ENCODE measurements at regions not wholly inside any gene's neighbourhood (a gene's known extent, or its start where the extent isn't known, plus 50 kb on each side); places are given as distances from the start of the nearest gene placed in this dataset.
"Not testable (repeated sequence)": the region's sequence is repeated elsewhere in the genome, so short reads cannot be mapped to it uniquely, and the experiment has no call there.

- DNase-seq = no peak
These were observed 106.8 kb upstream of the ATP1A1 start for GRCh38 chr1:116265931-116266863.

DNA sequence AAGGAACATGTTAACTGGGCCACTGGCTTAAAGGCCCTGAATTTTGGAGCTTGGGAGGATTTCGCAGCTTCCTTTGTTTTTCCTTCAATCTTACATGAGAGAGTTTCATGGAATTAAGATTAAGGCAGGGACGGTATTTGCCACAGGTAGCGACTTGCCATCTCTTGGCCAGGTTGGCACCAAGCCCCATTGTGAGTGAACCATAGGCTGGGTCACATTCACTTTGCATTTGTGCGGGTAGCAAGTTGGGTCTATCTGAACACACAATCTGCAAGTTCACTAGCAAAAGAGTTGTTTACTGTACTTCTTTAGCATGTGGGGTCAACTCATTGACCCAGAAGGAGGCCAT, 106.2 kb upstream of the ATP1A1 start:
- DNase-seq = no peak

DNA sequence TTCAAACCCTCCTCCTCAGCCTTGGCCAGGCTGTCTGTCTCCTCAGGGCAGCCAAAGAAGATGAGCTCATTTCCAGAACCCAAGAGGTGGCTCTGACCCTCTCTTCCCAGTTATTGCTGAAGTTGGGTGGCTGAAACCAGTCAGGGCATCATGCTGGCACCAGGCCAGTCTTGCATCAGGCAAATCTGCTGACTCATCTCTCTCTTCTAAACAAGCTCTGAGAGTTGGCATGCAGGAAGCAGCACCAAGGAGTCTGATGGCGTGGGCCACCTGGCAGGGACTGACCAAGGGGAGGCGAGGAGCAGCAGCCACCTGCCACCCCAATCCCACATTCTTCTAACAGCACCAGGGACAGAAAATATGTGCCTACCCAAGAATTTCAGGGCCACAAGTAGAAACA, 104.8 kb upstream of the ATP1A1 start:
- peak in 1 of 2 donors; percentile 8 for DNase-seq

- no peak for DNase-seq
These were observed 102.6 kb upstream of the ATP1A1 start for GRCh38 chr1:116270316-116271057.

- DNase-seq = no peak
These were observed 99.8 kb upstream of the ATP1A1 start for GRCh38 chr1:116273042-116273783.

GRCh38 chr1:116276532-116276931, 96.5 kb upstream of the ATP1A1 start:
- DNase-seq = no peak

DNA sequence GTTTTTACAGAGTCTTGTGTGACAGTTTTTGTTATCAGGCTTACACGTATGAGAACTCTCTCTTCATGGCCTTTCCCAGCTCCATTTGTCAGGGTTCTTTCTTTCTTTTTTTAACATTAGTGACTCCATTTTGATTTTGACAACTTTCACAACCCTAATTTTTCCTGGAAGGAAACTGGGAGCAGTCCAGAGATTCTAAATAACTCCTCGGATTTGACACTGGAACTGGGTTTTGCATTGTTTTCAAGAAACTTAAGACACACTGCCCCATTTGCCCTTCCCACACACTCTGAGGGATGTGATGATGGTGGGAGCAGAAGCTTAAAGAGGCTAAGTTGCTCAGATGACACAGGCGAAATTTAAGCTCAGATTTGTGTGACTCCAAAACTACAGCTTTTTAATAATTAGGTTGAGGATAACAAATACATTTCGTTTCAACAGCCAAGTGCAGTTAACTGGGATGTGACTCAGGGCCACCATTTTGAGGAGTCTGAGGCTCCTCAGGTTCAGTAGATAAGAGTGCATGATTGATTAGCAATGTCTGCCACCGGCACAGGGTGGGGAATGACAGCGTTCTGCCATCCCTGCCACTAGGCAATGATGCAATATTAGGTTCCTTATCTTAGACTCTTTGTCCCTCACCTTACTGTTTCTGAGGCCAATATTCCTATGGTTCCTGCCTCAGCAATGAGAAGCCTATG, 95.1 kb upstream of the ATP1A1 start:
- no peak for DNase-seq

DNA sequence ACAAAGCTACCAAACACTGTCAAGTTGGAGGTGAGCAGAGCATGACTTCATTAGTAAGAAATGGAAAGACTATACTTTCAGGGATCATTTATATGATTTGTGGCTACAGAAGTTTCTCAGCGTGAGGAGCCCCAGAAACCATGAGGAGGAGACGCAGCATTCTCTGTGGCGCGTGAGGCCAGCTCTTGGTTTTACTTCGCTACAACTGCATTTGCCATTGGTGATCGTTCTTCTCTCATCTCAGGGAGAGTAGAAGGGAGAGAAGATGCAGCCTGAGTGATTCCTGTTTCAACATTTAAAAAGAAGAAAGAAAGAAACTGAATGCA, 94.5 kb upstream of the ATP1A1 start:
- DNase-seq = no peak

GRCh38 chr1:116279715-116280114, 93.3 kb upstream of the ATP1A1 start:
- DNase-seq = no peak

GRCh38 chr1:116284819-116285390, 88.1 kb upstream of the ATP1A1 start:
- no peak for DNase-seq

GRCh38 chr1:116286541-116286971, 86.5 kb upstream of the ATP1A1 start:
- no peak for DNase-seq

DNA sequence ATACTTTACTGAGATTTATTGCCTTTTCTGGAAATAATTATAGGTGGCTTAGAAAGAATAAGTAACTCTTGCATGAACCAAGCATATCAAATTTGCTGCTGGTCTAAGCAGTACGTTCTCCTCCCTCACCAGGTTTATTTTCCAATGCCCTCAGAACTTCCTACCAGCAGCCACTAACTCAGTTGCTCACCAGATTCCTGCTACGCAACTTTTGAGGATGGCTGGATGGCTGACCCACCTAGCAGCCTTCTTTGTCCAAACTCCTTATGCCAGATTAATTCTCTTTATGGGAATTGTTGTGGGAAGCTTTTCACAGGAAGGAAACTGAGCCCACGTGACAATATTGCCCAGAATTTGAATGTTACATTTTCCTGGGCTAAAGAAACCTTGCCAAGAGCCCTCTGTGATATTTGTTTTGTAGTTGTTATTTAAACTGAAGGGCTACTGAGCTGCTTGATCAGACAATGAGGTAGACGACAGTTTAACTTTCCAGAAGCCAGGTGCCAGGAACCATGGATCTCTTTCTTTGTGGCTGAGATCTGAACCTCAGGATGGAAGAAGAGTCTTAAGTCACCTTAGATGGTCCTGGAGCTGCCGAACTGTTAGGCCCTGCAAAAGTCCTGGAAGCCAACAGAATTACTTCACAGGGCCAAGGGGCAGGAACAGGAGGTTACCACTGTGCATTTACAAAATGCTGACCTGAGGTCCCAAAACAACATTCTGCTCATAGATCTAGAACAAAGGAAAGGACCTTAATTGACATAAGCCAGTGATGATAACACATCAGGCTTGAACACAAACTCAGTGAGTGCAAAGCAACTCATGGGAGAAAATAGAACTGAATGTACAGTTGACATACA, 85.5 kb upstream of the ATP1A1 start:
- DNase-seq = no peak

GRCh38 chr1:116288201-116288598, 84.8 kb upstream of the ATP1A1 start:
- no peak for DNase-seq

DNA sequence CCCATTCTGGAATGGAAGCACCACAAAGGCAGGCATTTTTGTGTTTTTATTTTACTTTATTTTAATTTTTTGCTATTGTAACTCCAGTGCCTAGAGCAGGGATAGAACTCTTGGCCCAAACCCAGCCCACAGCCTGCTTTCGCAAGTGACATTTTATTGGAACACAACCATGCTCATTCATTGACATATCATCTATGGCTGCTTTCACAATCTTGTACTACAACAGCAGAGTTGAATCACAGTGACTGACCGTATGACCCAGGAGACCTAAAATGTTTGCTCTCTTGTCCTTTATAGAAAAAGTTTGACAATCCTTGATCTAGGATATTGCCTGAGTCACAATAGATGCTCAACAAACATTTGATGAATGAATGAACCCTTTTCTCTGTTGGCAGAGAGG, 83.9 kb upstream of the ATP1A1 start:
- DNase-seq = no peak

DNA sequence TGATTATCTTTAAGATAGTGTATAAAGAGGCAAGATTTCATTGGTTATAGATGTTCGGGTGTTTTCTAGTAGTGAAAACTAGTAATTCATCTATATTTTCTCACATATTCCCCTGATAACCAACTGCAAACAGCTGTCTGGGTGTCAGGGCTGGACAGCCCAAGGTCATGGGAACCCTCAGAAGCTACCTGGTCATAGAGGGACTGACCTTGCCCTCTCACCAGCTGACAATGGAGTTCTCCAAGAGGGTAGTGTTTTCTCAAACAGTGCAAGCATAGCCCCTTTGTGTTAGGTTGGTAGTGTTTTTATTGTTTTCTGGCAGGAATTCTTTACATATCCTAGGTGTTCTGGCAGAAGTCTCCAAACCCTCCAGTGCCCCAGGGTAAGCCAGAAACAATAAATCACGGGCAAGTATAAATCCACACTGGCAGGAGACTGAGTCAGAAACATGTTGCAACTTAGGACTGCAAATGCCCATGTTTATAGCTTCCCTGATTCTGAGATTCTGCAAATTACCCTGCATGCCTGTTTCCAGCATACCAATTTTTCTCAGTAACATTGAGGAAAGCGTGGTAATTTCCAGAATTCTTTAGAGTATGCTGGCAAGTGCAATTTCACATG, 82.8 kb upstream of the ATP1A1 start:
- no peak for DNase-seq

DNA sequence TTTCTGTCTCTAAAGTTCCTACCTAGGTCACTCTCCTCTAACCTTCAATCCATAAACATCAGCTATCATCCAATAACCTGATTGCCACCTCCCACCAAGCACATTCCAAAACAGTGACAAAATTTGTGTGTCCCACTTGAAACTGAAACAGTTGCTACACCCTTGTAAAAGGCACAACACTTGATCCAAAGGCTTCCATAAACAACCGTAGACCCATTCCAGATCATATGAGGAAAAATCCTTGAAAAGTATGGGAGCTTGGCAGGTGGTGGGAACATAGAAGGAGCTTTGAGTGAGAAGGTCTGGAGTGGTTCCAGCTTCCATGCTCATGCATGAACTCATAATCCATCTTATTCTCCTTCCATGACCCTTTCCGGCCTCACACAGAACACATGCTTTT, 82.0 kb upstream of the ATP1A1 start:
- no peak for DNase-seq

DNA sequence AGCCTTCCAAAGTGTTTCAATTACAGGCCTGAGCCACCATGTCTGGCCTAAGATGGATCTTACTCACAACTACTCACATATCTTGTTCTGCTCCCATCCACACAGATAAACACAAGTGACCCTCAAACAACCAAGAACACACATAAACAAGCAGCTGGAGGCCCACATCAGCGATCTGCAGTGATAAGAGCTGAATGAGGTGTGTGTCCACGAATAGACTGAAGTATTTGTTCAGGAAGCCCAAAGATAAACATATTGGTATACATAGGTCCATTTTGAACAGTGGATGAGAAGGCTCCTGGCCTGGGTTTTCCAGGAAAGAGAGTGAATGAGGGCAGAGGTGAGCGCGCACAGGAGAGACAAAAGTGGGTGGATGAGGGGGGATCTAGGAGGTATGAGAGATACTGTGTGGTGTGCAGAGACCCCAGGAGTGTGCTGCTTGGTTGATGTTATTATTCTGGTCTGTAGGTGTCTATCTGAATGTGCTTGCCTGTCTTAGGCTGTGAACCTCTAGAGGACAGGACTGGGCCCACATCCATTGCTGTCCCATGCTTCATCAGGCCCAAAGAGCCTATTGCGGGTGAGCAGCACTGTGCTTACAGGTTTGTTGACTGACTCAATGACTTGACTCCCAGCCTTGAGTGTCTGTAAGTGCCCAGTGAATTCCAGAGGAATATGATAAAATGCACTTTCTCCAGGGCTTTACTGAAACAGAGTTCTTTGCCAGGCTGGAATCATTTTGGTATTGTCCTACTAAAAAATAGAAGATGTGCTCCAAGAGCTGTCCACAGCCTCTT, 79.9 kb upstream of the ATP1A1 start:
- no peak for DNase-seq

DNA sequence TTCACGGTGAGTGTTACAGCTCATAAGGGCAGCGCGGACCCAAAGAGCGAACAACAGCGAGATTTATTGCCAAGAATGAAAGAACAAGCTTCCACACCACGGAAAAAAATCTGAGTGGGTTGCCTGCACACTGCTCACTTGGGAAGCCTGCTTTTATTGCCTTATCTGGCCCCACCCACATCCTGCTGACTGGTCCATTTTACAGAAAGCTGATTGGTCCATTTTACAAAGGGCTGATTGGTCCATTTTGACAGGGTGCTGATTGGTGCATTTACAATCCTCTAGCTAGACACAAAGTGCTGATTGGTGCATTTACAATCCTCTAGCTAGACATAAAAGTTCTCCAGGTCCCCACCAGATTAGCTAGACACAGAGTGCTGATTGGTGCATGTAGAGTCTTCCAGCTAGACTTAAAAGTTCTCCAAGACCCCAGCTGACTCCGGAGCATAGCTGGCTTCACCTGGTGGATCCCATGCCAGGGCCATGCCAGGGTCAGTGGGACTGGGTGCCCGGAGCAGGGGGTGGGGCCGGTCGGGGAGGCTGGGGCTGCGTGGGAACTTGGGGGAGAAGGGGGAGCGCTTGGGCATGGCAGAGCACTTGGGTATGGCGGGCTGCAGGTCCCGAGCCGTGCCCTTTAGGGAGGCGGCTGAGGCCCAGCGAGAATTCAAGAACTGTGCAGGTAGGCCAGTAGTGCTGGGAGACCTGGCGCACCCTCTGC, 75.4 kb upstream of the ATP1A1 start:
- DNase-seq = no peak

DNA sequence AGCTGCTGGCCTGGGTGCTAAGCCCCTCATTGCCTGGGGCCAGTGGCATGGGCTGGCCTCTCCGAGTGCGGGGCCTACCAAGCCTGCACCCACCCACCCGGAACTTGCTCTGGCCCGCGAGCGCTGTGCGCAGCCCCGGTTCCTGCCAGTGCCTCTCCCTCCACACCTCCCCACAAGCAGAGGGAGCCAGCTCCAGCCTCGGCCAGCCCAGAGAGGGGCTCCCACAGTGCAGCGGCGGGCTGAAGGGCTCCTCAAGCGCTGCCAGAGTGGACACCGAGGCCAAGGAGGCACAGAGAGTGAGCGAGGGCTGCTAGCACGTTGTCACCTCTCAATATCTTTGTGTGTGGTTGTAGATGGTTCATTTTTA, 74.8 kb upstream of the ATP1A1 start:
- DNase-seq = not testable (repeated sequence)

- DNase-seq = no peak
These were observed 74.3 kb upstream of the ATP1A1 start for GRCh38 chr1:116298746-116299145.
